IMR-90 (cell line): ENCODE measurements at regions not wholly inside any gene's neighbourhood (a gene's known extent, or its start where the extent isn't known, plus 50 kb on each side); places are given as distances from the start of the nearest gene placed in this dataset.

Source experiments
- ATAC-seq: fragments of 200-7000 bp; cut with Tn5 transposase; 2 replicates; pipeline ENCODE4 v1.9.1; 2020; ENCODE audit warnings: low read depth, mild to moderate bottlenecking, moderate library complexity
- BruUV-seq: library from RNA; stranded (reverse); fragments of 400-500 nt; replicated peaks from 2 replicates; lab custom pipeline; 2021; lab: Mats Ljungman, UMichigan
- CTCF ChIA-PET: fragments of 300-600 bp; formaldehyde crosslinking; extraction: SDS; loops from one replicate; lab custom pipeline; 2021; ENCODE audit warnings: antibody characterized with exemption; lab: Yijun Ruan, JAX
- POLR2A ChIA-PET: fragments of 300-600 bp; sonication (Branson Sonifier 250); formaldehyde crosslinking; loops from one replicate; lab custom pipeline; 2022; ENCODE audit warnings: antibody characterized with exemption; ENCODE audit not compliant: unreplicated experiment; lab: Charles Lee
- DNase-seq: peaks from one replicate; pipeline ENCODE4 v3.0.0; 2013
- H2AFZ ChIP-seq: replicated peaks from 2 replicates; pipeline ENCODE3; 2013; ENCODE audit warnings: low read length, mild to moderate bottlenecking; ENCODE audit not compliant: poor library complexity
- H2AK5ac ChIP-seq: 2 replicates; pipeline ENCODE4 v1.6.1; 2013; ENCODE audit warnings: low read depth, low read length, inconsistent platforms
- H2AK9ac ChIP-seq: replicated peaks from 2 replicates; pipeline ENCODE3; 2013; ENCODE audit warnings: mild to moderate bottlenecking, low read depth, low read length, moderate library complexity; ENCODE audit not compliant: poor library complexity
- H2BK120ac ChIP-seq: 2 replicates; pipeline ENCODE4 v1.6.1; 2013; ENCODE audit warnings: low read depth, low read length, inconsistent platforms
- H2BK15ac ChIP-seq: 3 replicates; pipeline ENCODE4 v1.6.1; 2013; ENCODE audit warnings: low read depth, low read length, inconsistent platforms
- H2BK20ac ChIP-seq: 2 replicates; pipeline ENCODE4 v1.6.1; 2013; ENCODE audit warnings: low read depth, mild to moderate bottlenecking, inconsistent platforms, low read length, moderate library complexity
- H2BK5ac ChIP-seq: 2 replicates; pipeline ENCODE4 v1.6.1; 2013; ENCODE audit warnings: mild to moderate bottlenecking, low read depth, low read length, inconsistent platforms; ENCODE audit not compliant: poor library complexity, severe bottlenecking
- H3K14ac ChIP-seq: replicated peaks from 2 replicates; pipeline ENCODE4 v1.6.1; 2013; ENCODE audit warnings: low read depth, low read length, inconsistent platforms
- H3K18ac ChIP-seq: 2 replicates; pipeline ENCODE4 v1.6.1; 2013; ENCODE audit warnings: low read depth, low read length, control low read depth
- H3K23ac ChIP-seq: 2 replicates; pipeline ENCODE4 v1.6.1; 2013; ENCODE audit warnings: low read depth, low read length, inconsistent platforms
- H3K27ac ChIP-seq: 2 replicates; pipeline ENCODE4 v1.5.1; 2013; ENCODE audit warnings: mild to moderate bottlenecking, control low read depth, low read length; ENCODE audit not compliant: insufficient read depth
- H3K27me3 ChIP-seq: 2 replicates; pipeline ENCODE4 v1.6.1; 2013; ENCODE audit warnings: low read length; ENCODE audit not compliant: control insufficient read depth, insufficient read depth
- H3K36me3 ChIP-seq: 2 replicates; pipeline ENCODE4 v1.6.1; 2013; ENCODE audit warnings: low read length, mixed read lengths; ENCODE audit not compliant: control insufficient read depth, insufficient read depth
- H3K4ac ChIP-seq: 2 replicates; pipeline ENCODE4 v1.6.1; 2013; ENCODE audit warnings: low read depth, low read length, inconsistent platforms
- H3K4me1 ChIP-seq: 2 replicates; pipeline ENCODE4 v1.6.1; 2013; ENCODE audit warnings: low read length, mixed read lengths; ENCODE audit not compliant: control insufficient read depth, insufficient read depth
- H3K4me2 ChIP-seq: 2 replicates; pipeline ENCODE4 v1.6.1; 2013; ENCODE audit warnings: low read depth, mild to moderate bottlenecking, control low read depth, low read length, moderate library complexity
- H3K4me3 ChIP-seq: 2 replicates; pipeline ENCODE4 v1.5.1; 2013; ENCODE audit warnings: low read depth, mild to moderate bottlenecking, control low read depth, low read length, moderate library complexity; ENCODE audit not compliant: insufficient read depth
- H3K56ac ChIP-seq: 2 replicates; pipeline ENCODE4 v1.6.1; 2013; ENCODE audit warnings: low read length, inconsistent platforms; ENCODE audit not compliant: insufficient read depth; ENCODE audit errors: extremely low read depth
- H3K79me1 ChIP-seq, 2 experiments: 2 replicates each; pipeline ENCODE4 v1.6.1; 2013; ENCODE audit warnings: low read length in 2 of 2, inconsistent platforms in 1 of 2, low read depth in 1 of 2
- H3K9ac ChIP-seq: 2 replicates; pipeline ENCODE4 v1.6.1; 2013; ENCODE audit warnings: low read depth, low read length, control low read depth
- H3K9me1 ChIP-seq: 2 replicates; pipeline ENCODE4 v1.6.1; 2013; ENCODE audit warnings: low read length, inconsistent platforms; ENCODE audit not compliant: insufficient read depth
- H3K9me3 ChIP-seq: 2 replicates; pipeline ENCODE4 v1.6.1; 2013; ENCODE audit warnings: low read length; ENCODE audit not compliant: control insufficient read depth, insufficient read depth
- H4K20me1 ChIP-seq: 2 replicates; pipeline ENCODE4 v1.6.1; 2013; ENCODE audit warnings: low read length, inconsistent platforms; ENCODE audit not compliant: insufficient read depth
- H4K5ac ChIP-seq: 2 replicates; pipeline ENCODE4 v1.6.1; 2013; ENCODE audit warnings: mild to moderate bottlenecking, low read depth, low read length, control low read depth
- H4K8ac ChIP-seq, 2 experiments: 2 replicates each; pipeline ENCODE4 v1.6.1; 2013; ENCODE audit warnings: low read depth in 2 of 2, low read length in 2 of 2, control low read depth in 1 of 2, inconsistent platforms in 1 of 2
- H4K91ac ChIP-seq: 2 replicates; pipeline ENCODE4 v1.6.1; 2013; ENCODE audit warnings: low read depth, low read length, inconsistent platforms; ENCODE audit not compliant: insufficient read depth
- CEBPB ChIP-seq: IDR thresholded peaks from 2 replicates; pipeline ENCODE4 v1.6.1; 2012; ENCODE audit warnings: low read depth, low read length, improper control_type of control experiment
- CTCF ChIP-seq: conservative IDR thresholded peaks from 2 replicates; pipeline ENCODE4 v1.5.1; 2012; ENCODE audit warnings: mild to moderate bottlenecking, low read depth, low read length, improper control_type of control experiment
- MAFK ChIP-seq: IDR thresholded peaks from 2 replicates; pipeline ENCODE4 v1.6.1; 2012; ENCODE audit warnings: low read depth, low read length, improper control_type of control experiment
- MXI1 ChIP-seq: IDR thresholded peaks from 2 replicates; pipeline ENCODE4 v1.6.1; 2012; ENCODE audit warnings: low read depth, mild to moderate bottlenecking, low read length, moderate library complexity, borderline replicate concordance
- POLR2A ChIP-seq: IDR thresholded peaks from 2 replicates; pipeline ENCODE4 v1.6.1; 2012; ENCODE audit warnings: mild to moderate bottlenecking, low read depth, low read length
- SMC3 ChIP-seq: fragments of 150-350 bp; IDR thresholded peaks from 2 replicates; pipeline ENCODE4 v1.6.1; 2016; ENCODE audit warnings: low read depth, mild to moderate bottlenecking, antibody characterized with exemption, low read length, moderate library complexity
- USF2 ChIP-seq: fragments of 150-350 bp; IDR thresholded peaks from 2 replicates; pipeline ENCODE4 v1.6.1; 2017; ENCODE audit warnings: mild to moderate bottlenecking, antibody characterized with exemption, low read length, low read depth
- WGBS, 2 experiments: methylation state at CpG; one replicate each; pipeline versions ENCODE4 v1.1.5 to v1.1.7; 2013; ENCODE audit warnings: missing lambda C conversion rate in 2 of 2; ENCODE audit not compliant: insufficient read length in 1 of 2; ENCODE audit errors: extremely low coverage in 2 of 2; 5-methylcytosine and 5-hydroxymethylcytosine counted together
- dilution Hi-C: fragments of 300-500 bp; cut with HindIII; formaldehyde crosslinking; loops from one replicate; pipeline ENCODE4 v1.14.3; 2018; ENCODE audit warnings: low sequenced_read_pairs; ENCODE audit not compliant: unreplicated experiment
- in situ Hi-C: fragments of 300-500 bp; cut with MboI; formaldehyde crosslinking; loops from 3 replicates; pipeline ENCODE4 v1.14.3; 2019; ENCODE audit warnings: low sequenced_read_pairs, inconsistent platforms, mixed read lengths
- intact Hi-C: fragments of 100-400 bp; cut with micrococcal nuclease; formaldehyde crosslinking; loops from 2 replicates; pipeline ENCODE4 v1.10.0; 2022

- no TSS peak for BruUV-seq
Measured at GRCh38 chr17:72417627-72418026, 296.8 kb downstream of the SOX9 start.

More at GRCh38 chr17:72417627-72418026, 296.8 kb downstream of the SOX9 start:
- Histone ChIP-seq H3K36me3 (no peaks in the 10 kb centered on the region), H2BK20ac (no peak overlapping the region), H3K9ac (no peak overlapping the region), H2BK120ac (no peak overlapping the region), H2BK15ac (no peak overlapping the region), H2AK9ac (no peak overlapping the region), H3K4me2 (no peak overlapping the region), H4K8ac (no peak overlapping the region), H3K56ac (no peak overlapping the region), H3K79me1 (peaks cover 10 to 48% of the 10 kb centered on the region in 2 experiments), H4K91ac (no peak overlapping the region), H3K27ac (no peak overlapping the region), H2AK5ac (no peak overlapping the region), H3K14ac (no peak overlapping the region), H3K9me3 (peaks cover 7% of the 10 kb centered on the region), H2BK5ac (no peak overlapping the region), H4K5ac (no peak overlapping the region), H3K4ac (no peak overlapping the region), H3K9me1 (peaks cover 12% of the 10 kb centered on the region), H3K27me3 (no peaks in the 10 kb centered on the region), H3K18ac (no peak overlapping the region), H3K23ac (no peak overlapping the region), H4K20me1 (no peaks in the 10 kb centered on the region), H2AFZ (no peak overlapping the region), H3K4me1 (peaks cover 16% of the 10 kb centered on the region), H3K4me3 (no peak overlapping the region)
- intact Hi-C loops: no loop called here
- no peak for ATAC-seq
- ChIA-PET CTCF (interaction anchor here (0.6 kb wide), 1 partner anchor 30 kb away, joined by 3 read pairs; no protein-coding TSS in a partner anchor), POLR2A (no interaction called here)
- no CpG with 5 or more reads among the region's 2 CpGs for WGBS, 2 experiments
- dilution Hi-C loops: no loop called here
- no peak for DNase-seq
- no peak for TF ChIP-seq SMC3
- TF ChIP-seq POLR2A: no peak
- TF ChIP-seq CEBPB: no peak
- no peak for TF ChIP-seq USF2
- no peak for TF ChIP-seq MAFK
- TF ChIP-seq MXI1: no peak
- TF ChIP-seq CTCF: no peak
- in situ Hi-C loops: no loop called here
